SK-N-SH (cell line): ENCODE measurements at regions not wholly inside any gene's neighbourhood (a gene's known extent, or its start where the extent isn't known, plus 50 kb on each side); places are given as distances from the start of the nearest gene placed in this dataset.

ENCODE experiments used
- CTCF ChIP-seq: fragments of 200-600 bp; sonication (generic); IDR thresholded peaks from 2 replicates; pipeline ENCODE4 v1.6.1; 2017; ENCODE audit warnings: antibody characterized with exemption, mild to moderate bottlenecking, moderate library complexity
- EZH2phosphoT487 ChIP-seq: fragments of 200-600 bp; sonication (generic); IDR thresholded peaks from 2 replicates; pipeline ENCODE4 v1.6.1; 2017; ENCODE audit warnings: low read depth, mixed run types, mild to moderate bottlenecking, antibody characterized with exemption, moderate library complexity, borderline replicate concordance

- TF ChIP-seq CTCF: no peak
- TF ChIP-seq EZH2phosphoT487: no peak
These were observed 157.1 kb upstream of the GDNF start for GRCh38 chr5:37996918-37997317.
